OCI-LY7 (cell line): ENCODE measurements at regions not wholly inside any gene's neighbourhood (a gene's known extent, or its start where the extent isn't known, plus 50 kb on each side); places are given as distances from the start of the nearest gene placed in this dataset.

ENCODE experiments used
- BruUV-seq: library from RNA; stranded (reverse); fragments of 400-500 nt; replicated peaks from 2 replicates; lab custom pipeline; 2021; lab: Mats Ljungman, UMichigan
- CTCF ChIA-PET: fragments of 300-600 bp; sonication (Branson Sonifier 250); formaldehyde crosslinking; loops from one replicate; lab custom pipeline; 2022; ENCODE audit warnings: antibody characterized with exemption; ENCODE audit not compliant: unreplicated experiment; lab: Charles Lee
- POLR2A ChIA-PET: fragments of 300-600 bp; sonication (Branson Sonifier 250); formaldehyde crosslinking; loops from one replicate; lab custom pipeline; 2022; ENCODE audit warnings: antibody characterized with exemption; lab: Charles Lee
- DNase-seq: peaks from one replicate; pipeline ENCODE4 v3.0.0-alpha.2; 2015; ENCODE audit warnings: low spot score
- H2AFZ ChIP-seq: fragments of 200-600 bp; sonication (generic), shearing (Covaris generic); 2 replicates; pipeline ENCODE4 v1.6.1; 2014; ENCODE audit warnings: mild to moderate bottlenecking, antibody characterized with exemption, low read length, moderate library complexity
- H3K27ac ChIP-seq: fragments of 200-600 bp; sonication (generic); 2 replicates; pipeline ENCODE4 v1.5.1; 2014; ENCODE audit warnings: mixed run types, low read depth, mild to moderate bottlenecking, moderate library complexity, low read length, inconsistent platforms; ENCODE audit not compliant: poor library complexity, severe bottlenecking
- H3K36me3 ChIP-seq: fragments of 200-600 bp; sonication (generic); 2 replicates; pipeline ENCODE4 v1.6.1; 2014; ENCODE audit warnings: mild to moderate bottlenecking, antibody characterized with exemption, low read length, moderate library complexity, mixed read lengths; ENCODE audit not compliant: insufficient read depth
- H3K4me1 ChIP-seq: fragments of 200-600 bp; sonication (generic); 2 replicates; pipeline ENCODE4 v1.5.1; 2014; ENCODE audit warnings: mild to moderate bottlenecking, low read length; ENCODE audit not compliant: insufficient read depth, poor library complexity, severe bottlenecking
- H3K4me2 ChIP-seq: fragments of 200-600 bp; sonication (generic); 2 replicates; pipeline ENCODE4 v1.6.1; 2014; ENCODE audit warnings: mild to moderate bottlenecking, low read length
- H3K4me3 ChIP-seq: fragments of 200-600 bp; sonication (generic); 2 replicates; pipeline ENCODE4 v1.5.1; 2014; ENCODE audit warnings: mild to moderate bottlenecking, low read depth, low read length; ENCODE audit not compliant: poor library complexity, severe bottlenecking
- H3K79me2 ChIP-seq: fragments of 200-600 bp; sonication (generic); 2 replicates; pipeline ENCODE4 v1.6.1; 2016; ENCODE audit warnings: low read depth, mild to moderate bottlenecking, low read length, moderate library complexity, mixed read lengths; ENCODE audit not compliant: insufficient read depth
- H3K9me2 ChIP-seq: fragments of 200-600 bp; sonication (generic); 2 replicates; pipeline ENCODE4 v1.6.1; 2016; ENCODE audit warnings: mild to moderate bottlenecking, low read length, mixed read lengths; ENCODE audit not compliant: insufficient read depth
- H3K9me3 ChIP-seq: fragments of 200-600 bp; sonication (generic); 2 replicates; pipeline ENCODE4 v1.6.1; 2014; ENCODE audit warnings: mild to moderate bottlenecking, mixed run types, low read length, mixed read lengths
- H4K20me1 ChIP-seq: fragments of 200-600 bp; sonication (generic); 2 replicates; pipeline ENCODE4 v1.6.1; 2014; ENCODE audit warnings: mild to moderate bottlenecking, antibody characterized with exemption, low read length, moderate library complexity, mixed read lengths; ENCODE audit not compliant: insufficient read depth
- CTCF ChIP-seq: fragments of 200-600 bp; sonication (generic); conservative IDR thresholded peaks from 2 replicates; pipeline ENCODE4 v1.5.1; 2014; ENCODE audit warnings: mild to moderate bottlenecking, antibody characterized with exemption, low read length, moderate library complexity, mixed read lengths
- EZH2phosphoT487 ChIP-seq: fragments of 200-600 bp; sonication (generic); IDR thresholded peaks from 2 replicates; pipeline ENCODE4 v1.6.1; 2018; ENCODE audit warnings: low read depth, borderline replicate concordance, mild to moderate bottlenecking, mixed run types, antibody characterized with exemption, low read length, moderate library complexity, mixed read lengths
- intact Hi-C: fragments of 100-400 bp; cut with micrococcal nuclease; formaldehyde crosslinking; loops from one replicate; pipeline ENCODE4 v1.10.0; 2022; ENCODE audit not compliant: unreplicated experiment

DNA sequence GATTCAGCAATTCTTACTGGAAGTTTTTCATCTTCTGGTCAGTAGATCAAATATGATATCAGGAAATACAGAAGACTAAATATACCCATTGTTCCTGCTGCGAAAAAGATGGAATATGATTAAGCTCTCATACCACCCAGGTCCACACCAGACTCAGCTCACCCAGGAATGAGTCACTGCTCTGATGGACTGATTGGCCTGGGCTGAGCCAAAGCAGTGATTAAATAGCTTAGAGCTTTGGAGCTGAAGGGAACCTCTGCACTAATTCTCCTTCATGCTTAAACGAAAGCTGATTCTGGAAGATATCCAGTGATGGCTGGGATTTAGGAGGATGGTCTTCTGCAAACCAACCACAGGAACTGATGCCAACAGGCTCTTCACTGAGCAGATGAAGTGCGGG, 62.0 kb upstream of the SYT1 start:
- no peaks in the 10 kb centered on the region for H3K9me2 ChIP-seq
- no peak for TF ChIP-seq CTCF
- TF ChIP-seq EZH2phosphoT487, result no peak
- no TSS peak for BruUV-seq

DNA sequence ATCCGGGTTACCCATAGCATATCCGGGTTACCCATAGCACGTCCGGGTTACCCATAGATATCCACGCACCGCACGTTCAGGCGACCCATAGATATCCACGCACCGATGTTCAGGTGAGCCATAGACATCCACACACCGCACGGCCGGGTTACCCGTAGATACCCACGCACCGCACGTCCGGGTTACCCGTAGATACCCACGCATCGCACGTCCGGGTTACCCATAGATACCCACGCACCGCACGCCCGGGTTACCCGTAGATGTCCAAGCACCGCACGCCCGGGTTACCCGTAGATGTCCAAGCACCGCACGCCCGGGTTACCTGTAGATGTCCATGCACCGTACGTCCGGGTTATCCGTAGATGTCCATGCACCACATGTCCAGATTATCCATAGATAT, 60.3 kb upstream of the SYT1 start:
- Histone ChIP-seq H3K4me2 (no peak overlapping the region), H3K4me3 (no peak overlapping the region), H2AFZ (no peak overlapping the region), H4K20me1 (no peaks in the 10 kb centered on the region), H3K9me3 (no peaks in the 10 kb centered on the region), H3K36me3 (no peaks in the 10 kb centered on the region), H3K9me2 (no peaks in the 10 kb centered on the region), H3K79me2 (no peaks in the 10 kb centered on the region), H3K27ac (no peak overlapping the region), H3K4me1 (no peaks in the 10 kb centered on the region)
- intact Hi-C loops, result no loop called here
- CTCF ChIA-PET, result no interaction called here
- POLR2A ChIA-PET, result no interaction called here
- BruUV-seq, result no TSS peak
- no peak for TF ChIP-seq CTCF
- TF ChIP-seq EZH2phosphoT487, result no peak
- no peak for DNase-seq

More for the DNA sequence above, 62.0 kb upstream of the SYT1 start:
- Histone ChIP-seq H3K4me3 (no peak overlapping the region), H3K36me3 (no peaks in the 10 kb centered on the region), H3K9me3 (no peaks in the 10 kb centered on the region), H3K79me2 (no peaks in the 10 kb centered on the region), H2AFZ (no peak overlapping the region), H3K4me1 (no peaks in the 10 kb centered on the region), H4K20me1 (no peaks in the 10 kb centered on the region), H3K4me2 (no peak overlapping the region), H3K27ac (no peak overlapping the region)
- intact Hi-C loops, result no loop called here
- CTCF ChIA-PET, result no interaction called here
- no peak for DNase-seq
- POLR2A ChIA-PET, result no interaction called here
